Mammary epithelial cell (primary cell): ENCODE measurements at regions not wholly inside any gene's neighbourhood (a gene's known extent, or its start where the extent isn't known, plus 50 kb on each side); places are given as distances from the start of the nearest gene placed in this dataset.

Source experiments
- EZH2 ChIP-seq: IDR thresholded peaks from 2 replicates; pipeline ENCODE4 v1.6.1; 2012; ENCODE audit warnings: low read length, inconsistent platforms, borderline replicate concordance
- TF ChIP-seq, protein P1 (sequence below), 2 donors: IDR thresholded peaks in 1 of 2; conservative IDR thresholded peaks in 1 of 2; 2 replicates each; pipeline ENCODE4 v1.5.1; 2011 to 2012; ENCODE audit warnings: inconsistent platforms in 2 of 2, low read length in 2 of 2, mild to moderate bottlenecking in 2 of 2, control low read depth in 1 of 2, low read depth in 1 of 2; ENCODE audit not compliant: insufficient read depth in 1 of 2; ENCODE audit errors: extremely low read depth in 1 of 2

DNA sequence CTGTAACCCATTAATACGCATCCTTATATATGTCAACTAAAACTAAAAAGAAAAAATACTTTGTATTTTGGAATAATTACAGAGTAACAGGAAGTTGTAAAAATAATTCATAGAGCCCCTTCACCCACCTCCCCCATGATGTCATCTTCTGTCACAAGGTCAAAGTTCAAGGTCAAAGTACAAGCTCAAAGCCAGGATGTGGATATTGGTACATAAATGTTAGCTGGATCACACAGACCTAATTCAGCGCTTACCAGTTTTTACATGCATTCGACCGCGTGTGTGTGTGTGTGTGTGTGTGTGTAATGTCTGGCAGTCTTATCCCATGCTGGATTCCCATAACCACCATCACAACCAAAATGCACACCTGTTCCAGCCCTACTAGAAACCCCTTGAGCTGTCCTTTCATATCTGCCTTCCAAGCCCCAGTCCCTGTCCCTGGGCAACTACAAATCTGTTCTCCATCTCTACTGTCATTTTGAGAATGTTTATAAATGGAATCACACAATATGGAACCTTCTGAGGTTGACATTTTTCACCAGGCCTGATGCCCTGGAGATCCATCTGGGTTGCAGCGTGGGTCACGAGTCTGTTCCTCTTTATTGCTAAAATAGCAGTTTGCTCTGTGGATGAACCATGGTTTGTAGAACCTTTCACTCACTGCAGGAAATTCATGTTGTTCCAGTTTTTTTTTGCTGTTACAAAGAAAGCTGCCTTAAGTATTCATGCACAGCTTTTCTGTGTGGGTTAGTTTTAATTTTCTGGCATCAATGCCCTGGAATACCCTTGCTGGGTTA lies 153.6 kb upstream of the PITRM1 start:
- TF ChIP-seq, protein P1, sequence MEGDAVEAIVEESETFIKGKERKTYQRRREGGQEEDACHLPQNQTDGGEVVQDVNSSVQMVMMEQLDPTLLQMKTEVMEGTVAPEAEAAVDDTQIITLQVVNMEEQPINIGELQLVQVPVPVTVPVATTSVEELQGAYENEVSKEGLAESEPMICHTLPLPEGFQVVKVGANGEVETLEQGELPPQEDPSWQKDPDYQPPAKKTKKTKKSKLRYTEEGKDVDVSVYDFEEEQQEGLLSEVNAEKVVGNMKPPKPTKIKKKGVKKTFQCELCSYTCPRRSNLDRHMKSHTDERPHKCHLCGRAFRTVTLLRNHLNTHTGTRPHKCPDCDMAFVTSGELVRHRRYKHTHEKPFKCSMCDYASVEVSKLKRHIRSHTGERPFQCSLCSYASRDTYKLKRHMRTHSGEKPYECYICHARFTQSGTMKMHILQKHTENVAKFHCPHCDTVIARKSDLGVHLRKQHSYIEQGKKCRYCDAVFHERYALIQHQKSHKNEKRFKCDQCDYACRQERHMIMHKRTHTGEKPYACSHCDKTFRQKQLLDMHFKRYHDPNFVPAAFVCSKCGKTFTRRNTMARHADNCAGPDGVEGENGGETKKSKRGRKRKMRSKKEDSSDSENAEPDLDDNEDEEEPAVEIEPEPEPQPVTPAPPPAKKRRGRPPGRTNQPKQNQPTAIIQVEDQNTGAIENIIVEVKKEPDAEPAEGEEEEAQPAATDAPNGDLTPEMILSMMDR (conservative IDR thresholded peaks at IDR 0.05 in 1 of 2, IDR thresholded peaks at IDR 0.05 in 1 of 2; ENCODE audit: extremely low read depth in 1 of 2, insufficient read depth in 1 of 2, low read depth in 1 of 2, low read length in 2 of 2) = no peak
- no peak for TF ChIP-seq EZH2
